ENCODE measurements at regions not wholly inside any gene's neighbourhood (a gene's known extent, or its start where the extent isn't known, plus 50 kb on each side); places are given as distances from the start of the nearest gene placed in this dataset.

DNA sequence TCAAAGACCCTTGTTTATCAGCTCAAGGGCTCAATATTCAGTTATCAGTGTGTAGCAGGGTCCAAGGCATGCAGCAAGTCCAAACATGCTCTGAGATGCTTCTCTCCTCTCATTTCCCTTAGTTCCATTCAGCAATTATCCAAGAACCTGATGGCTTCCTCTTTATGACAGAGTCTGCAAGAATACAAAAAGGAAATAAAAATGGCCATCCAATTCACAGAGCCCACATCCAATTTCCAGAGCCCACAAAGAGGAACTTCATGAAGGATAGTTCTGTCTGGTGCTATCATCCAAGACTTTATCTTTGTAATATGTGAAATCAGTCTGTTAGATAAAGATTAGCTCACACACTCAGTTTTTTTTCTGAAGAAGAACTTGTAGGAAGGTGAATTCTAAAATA is 217.2 kb downstream of the LACC1 start:
- Histone ChIP-seq H3K36me3 (no peaks in the 10 kb centered on the region), H3K9me3 (ENCODE audit: severe bottlenecking) (no peaks in the 10 kb centered on the region), H3K27me3 (ENCODE audit: insufficient read depth, low read depth, severe bottlenecking) (no peaks in the 10 kb centered on the region), H3K27ac (no peak overlapping the region), H3K4me3 (ENCODE audit: low read depth, low read length) (no peak overlapping the region)
- TF ChIP-seq, protein P1, sequence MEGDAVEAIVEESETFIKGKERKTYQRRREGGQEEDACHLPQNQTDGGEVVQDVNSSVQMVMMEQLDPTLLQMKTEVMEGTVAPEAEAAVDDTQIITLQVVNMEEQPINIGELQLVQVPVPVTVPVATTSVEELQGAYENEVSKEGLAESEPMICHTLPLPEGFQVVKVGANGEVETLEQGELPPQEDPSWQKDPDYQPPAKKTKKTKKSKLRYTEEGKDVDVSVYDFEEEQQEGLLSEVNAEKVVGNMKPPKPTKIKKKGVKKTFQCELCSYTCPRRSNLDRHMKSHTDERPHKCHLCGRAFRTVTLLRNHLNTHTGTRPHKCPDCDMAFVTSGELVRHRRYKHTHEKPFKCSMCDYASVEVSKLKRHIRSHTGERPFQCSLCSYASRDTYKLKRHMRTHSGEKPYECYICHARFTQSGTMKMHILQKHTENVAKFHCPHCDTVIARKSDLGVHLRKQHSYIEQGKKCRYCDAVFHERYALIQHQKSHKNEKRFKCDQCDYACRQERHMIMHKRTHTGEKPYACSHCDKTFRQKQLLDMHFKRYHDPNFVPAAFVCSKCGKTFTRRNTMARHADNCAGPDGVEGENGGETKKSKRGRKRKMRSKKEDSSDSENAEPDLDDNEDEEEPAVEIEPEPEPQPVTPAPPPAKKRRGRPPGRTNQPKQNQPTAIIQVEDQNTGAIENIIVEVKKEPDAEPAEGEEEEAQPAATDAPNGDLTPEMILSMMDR (IDR thresholded peaks at IDR 0.05; ENCODE audit: low read depth, low read length), result no peak
- no peak for DNase-seq

DNA sequence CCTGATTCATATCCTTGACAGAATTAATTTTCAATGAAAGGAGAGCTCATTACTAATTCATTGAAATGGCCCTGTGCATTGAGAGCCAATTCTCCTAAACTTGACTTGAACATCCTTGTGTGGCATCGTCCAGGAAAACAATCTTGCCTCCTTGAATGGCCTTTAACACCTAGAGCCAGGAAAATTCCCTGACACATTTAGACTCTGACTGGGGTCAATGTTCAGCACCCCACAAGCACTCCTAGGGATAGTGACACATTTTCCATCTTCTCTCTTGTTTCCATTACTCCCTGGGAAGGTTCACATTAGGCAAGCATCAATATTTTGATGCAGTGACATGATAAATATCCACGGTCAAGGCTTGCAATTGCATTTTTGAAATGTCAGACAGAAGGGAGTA is 218.9 kb downstream of the LACC1 start:
- DNase-seq, result no peak
- H3K27me3 ChIP-seq (ENCODE audit: insufficient read depth, low read depth, severe bottlenecking), result no peaks in the 10 kb centered on the region
- H3K36me3 ChIP-seq, result no peaks in the 10 kb centered on the region
- no peak overlapping the region for H3K27ac ChIP-seq
- no peaks in the 10 kb centered on the region for H3K9me3 ChIP-seq (ENCODE audit: severe bottlenecking)
- TF ChIP-seq, protein P1 (IDR thresholded peaks at IDR 0.05; ENCODE audit: low read depth, low read length), result no peak
- H3K4me3 ChIP-seq (ENCODE audit: low read depth, low read length), result no peak overlapping the region

DNA sequence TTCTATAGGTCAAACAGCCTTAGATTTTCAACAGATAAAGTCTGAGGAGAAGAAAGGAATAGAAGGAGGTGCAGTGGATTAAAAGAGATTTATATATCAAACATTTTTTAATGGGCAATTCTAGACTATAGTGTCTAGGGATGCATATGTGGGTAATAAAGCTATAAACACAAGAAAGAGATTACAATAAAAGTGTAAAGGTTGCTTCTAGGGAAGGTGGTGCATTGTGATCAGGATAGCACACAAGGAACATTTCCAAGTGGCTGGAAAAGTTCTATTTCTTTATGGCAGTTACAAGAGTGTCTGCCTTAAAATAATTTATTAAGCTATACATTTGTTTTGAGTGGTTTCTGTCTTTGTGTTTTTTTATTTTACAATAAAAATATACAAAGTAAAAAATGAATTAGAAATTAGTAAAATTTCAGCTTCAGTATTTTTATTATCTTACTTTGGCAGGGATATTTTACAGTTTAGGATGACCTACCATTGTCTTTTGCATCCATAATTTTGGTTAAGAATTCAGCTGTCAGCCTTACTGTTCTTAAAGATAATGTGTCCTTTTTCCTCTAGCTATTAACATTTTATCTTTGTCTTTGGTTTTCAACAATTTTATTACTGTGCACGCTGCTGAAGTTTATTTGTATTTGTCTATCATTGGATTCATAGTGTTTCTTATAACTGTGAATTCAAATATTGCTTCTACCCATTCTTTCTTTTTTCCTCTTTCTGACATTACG is 221.8 kb downstream of the LACC1 start:
- no peak for DNase-seq
- Histone ChIP-seq H3K4me3 (ENCODE audit: low read depth, low read length) (no peak overlapping the region), H3K27ac (no peak overlapping the region), H3K36me3 (no peaks in the 10 kb centered on the region), H3K27me3 (ENCODE audit: insufficient read depth, low read depth, severe bottlenecking) (no peaks in the 10 kb centered on the region), H3K9me3 (ENCODE audit: severe bottlenecking) (no peaks in the 10 kb centered on the region)
- TF ChIP-seq, protein P1 (IDR thresholded peaks at IDR 0.05; ENCODE audit: low read depth, low read length), result no peak

DNA sequence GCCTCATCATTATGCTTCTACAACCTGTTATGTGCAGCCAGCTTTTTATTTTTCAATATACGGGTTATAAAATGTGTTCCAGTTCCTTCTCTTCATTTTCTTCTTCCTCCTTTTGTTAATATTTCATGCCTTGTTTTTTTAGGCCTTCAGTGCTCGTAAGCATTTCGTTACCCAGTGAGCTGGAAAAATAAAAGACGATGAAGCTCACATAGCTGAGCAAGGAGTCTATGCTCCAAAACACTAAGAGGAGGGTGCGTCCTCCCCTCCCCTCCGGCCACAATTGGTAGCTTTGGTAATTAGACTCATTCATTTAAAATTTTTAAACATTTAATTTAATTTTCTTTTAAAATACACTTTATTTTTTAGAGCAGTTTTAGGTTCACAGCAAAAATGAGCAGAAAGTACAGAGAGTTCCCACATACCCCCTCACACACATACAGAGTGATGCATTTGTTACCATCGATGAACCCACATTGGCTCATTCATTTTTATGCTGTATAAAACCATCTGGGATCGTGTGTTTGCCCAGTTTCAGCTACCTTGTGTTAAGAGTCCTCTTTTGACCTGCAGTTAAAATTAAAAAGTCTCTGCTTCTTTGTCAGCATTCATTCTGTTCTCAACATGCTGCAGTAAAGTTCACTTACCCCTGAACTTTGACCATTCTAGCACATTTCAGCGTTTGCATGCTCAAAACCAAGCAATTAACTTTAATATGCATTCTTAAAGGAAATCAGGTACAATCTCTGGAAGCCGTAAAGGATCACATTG is 223.9 kb downstream of the LACC1 start:
- no peaks in the 10 kb centered on the region for H3K36me3 ChIP-seq
- TF ChIP-seq, protein P1 (IDR thresholded peaks at IDR 0.05; ENCODE audit: low read depth, low read length), result no peak
- H3K9me3 ChIP-seq (ENCODE audit: severe bottlenecking), result no peaks in the 10 kb centered on the region
- no peak overlapping the region for H3K27ac ChIP-seq
- H3K27me3 ChIP-seq (ENCODE audit: insufficient read depth, low read depth, severe bottlenecking), result no peaks in the 10 kb centered on the region
- no peak overlapping the region for H3K4me3 ChIP-seq (ENCODE audit: low read depth, low read length)
- DNase-seq, result no peak

DNA sequence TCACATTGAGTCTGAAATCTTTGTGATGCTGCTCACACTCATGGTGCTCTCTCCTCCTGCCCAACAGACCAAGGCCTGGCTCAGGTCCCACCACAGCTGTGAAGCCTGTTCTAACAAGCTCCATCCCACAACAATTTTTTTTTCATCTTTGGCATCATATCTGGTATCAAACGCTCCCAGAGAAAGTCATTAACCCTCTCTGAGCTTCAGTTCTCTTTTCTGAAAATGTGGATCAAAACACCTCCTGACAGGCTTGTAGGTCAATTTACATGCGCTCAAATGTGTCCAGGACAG is 224.4 kb downstream of the LACC1 start:
- Histone ChIP-seq H3K36me3 (no peaks in the 10 kb centered on the region), H3K27ac (no peak overlapping the region), H3K27me3 (ENCODE audit: insufficient read depth, low read depth, severe bottlenecking) (no peaks in the 10 kb centered on the region), H3K4me3 (ENCODE audit: low read depth, low read length) (no peak overlapping the region), H3K9me3 (ENCODE audit: severe bottlenecking) (no peaks in the 10 kb centered on the region)
- TF ChIP-seq, protein P1 (IDR thresholded peaks at IDR 0.05; ENCODE audit: low read depth, low read length), result no peak
- DNase-seq, result no peak

Data from WERI-Rb-1 (cell line).